Stimulated activated naive B cell treated with anti-CD40 and anti-IgM and Interleukin-4, amounts not matched to agents 10 μg/mL and 1 μg/mL and 100 μg/mL, for 72 hours (primary cell): ENCODE measurements at regions not wholly inside any gene's neighbourhood (a gene's known extent, or its start where the extent isn't known, plus 50 kb on each side); places are given as distances from the start of the nearest gene placed in this dataset.

ENCODE experiments used
- ATAC-seq, 2 donors: fragments of 150-1000 bp; cut with Tn5 transposase; replicated peaks; 2 replicates each; pipeline ENCODE4 v1.10.0; 2021; ENCODE audit warnings: moderate library complexity in 1 of 2
- DNase-seq: peaks from one replicate; pipeline ENCODE4 v3.0.0; 2021
- H3K27ac Mint-ChIP-seq: one replicate; pipeline ENCODE4 v1.8.0; 2022; ENCODE audit warnings: mild to moderate bottlenecking, mixed read lengths
- H3K27me3 Mint-ChIP-seq, 2 donors: one replicate each; pipeline ENCODE4 v1.8.0; 2022; ENCODE audit warnings: mixed read lengths in 2 of 2
- H3K36me3 Mint-ChIP-seq, 2 donors: one replicate each; pipeline ENCODE4 v1.8.0; 2022; ENCODE audit warnings: mixed read lengths in 2 of 2, mild to moderate bottlenecking in 1 of 2
- H3K4me1 Mint-ChIP-seq, 2 donors: one replicate each; pipeline ENCODE4 v1.8.0; 2022; ENCODE audit warnings: mixed read lengths in 2 of 2, mild to moderate bottlenecking in 1 of 2
- H3K4me3 Mint-ChIP-seq, 2 donors: one replicate each; pipeline ENCODE4 v1.8.0; 2022; ENCODE audit warnings: mild to moderate bottlenecking in 2 of 2, mixed read lengths in 2 of 2, moderate library complexity in 1 of 2
- H3K9me3 Mint-ChIP-seq, 2 donors: one replicate each; pipeline ENCODE4 v1.8.0; 2022; ENCODE audit warnings: mixed read lengths in 2 of 2, mild to moderate bottlenecking in 1 of 2

GRCh38 chr5:32984851-32985610 lies 273.9 kb downstream of the NPR3 start:
- no peak for ATAC-seq
- Mint-ChIP-seq H3K4me1 (no peaks in the 10 kb centered on the region), H3K27me3 (no peaks in the 10 kb centered on the region), H3K9me3 (peaks cover 1 to 7% of the 10 kb centered on the region in 2 donors), H3K27ac (no peak overlapping the region), H3K36me3 (no peaks in the 10 kb centered on the region), H3K4me3 (no peak overlapping the region)
- DNase-seq, result no peak

GRCh38 chr5:32989815-32990214 lies 278.7 kb downstream of the NPR3 start:
- H3K36me3 Mint-ChIP-seq, result no peaks in the 10 kb centered on the region
- ATAC-seq (no peak), DNase-seq (no peak)
- H3K27me3 Mint-ChIP-seq, result no peaks in the 10 kb centered on the region
- no peaks in the 10 kb centered on the region for H3K4me1 Mint-ChIP-seq
- no peak overlapping the region for H3K27ac Mint-ChIP-seq
- H3K4me3 Mint-ChIP-seq, result no peak overlapping the region
- H3K9me3 Mint-ChIP-seq, result peaks cover 3 to 7% of the 10 kb centered on the region in 2 donors

GRCh38 chr5:32990593-32991420 lies 279.7 kb downstream of the NPR3 start:
- no peaks in the 10 kb centered on the region for H3K27me3 Mint-ChIP-seq
- ATAC-seq (no peak), DNase-seq (no peak)
- no peaks in the 10 kb centered on the region for H3K4me1 Mint-ChIP-seq
- no peak overlapping the region for H3K27ac Mint-ChIP-seq
- no peak overlapping the region for H3K4me3 Mint-ChIP-seq
- no peaks in the 10 kb centered on the region for H3K36me3 Mint-ChIP-seq
- H3K9me3 Mint-ChIP-seq, result peaks cover 2 to 7% of the 10 kb centered on the region in 2 donors

- DNase-seq (no peak), ATAC-seq (no peak)
- H3K27me3 Mint-ChIP-seq, result no peaks in the 10 kb centered on the region
- H3K9me3 Mint-ChIP-seq, result peaks cover 2 to 3% of the 10 kb centered on the region in 2 donors
- H3K36me3 Mint-ChIP-seq, result no peaks in the 10 kb centered on the region
- no peak overlapping the region for H3K4me3 Mint-ChIP-seq
- H3K27ac Mint-ChIP-seq, result no peak overlapping the region
- H3K4me1 Mint-ChIP-seq, result no peaks in the 10 kb centered on the region
These were observed 280.3 kb downstream of the NPR3 start for GRCh38 chr5:32991421-32991815.

- no peak for DNase-seq
- H3K4me3 Mint-ChIP-seq, result no peak overlapping the region
- no peaks in the 10 kb centered on the region for H3K27me3 Mint-ChIP-seq
- peaks cover 0 to 6% of the 10 kb centered on the region in 2 donors for H3K9me3 Mint-ChIP-seq
- H3K4me1 Mint-ChIP-seq, result no peaks in the 10 kb centered on the region
- H3K36me3 Mint-ChIP-seq, result no peaks in the 10 kb centered on the region
- ATAC-seq, result no peak
- no peak overlapping the region for H3K27ac Mint-ChIP-seq
These were observed 285.2 kb downstream of the NPR3 start for GRCh38 chr5:32996336-32996735.

GRCh38 chr5:33008751-33009418 lies 297.8 kb downstream of the NPR3 start:
- Mint-ChIP-seq H3K4me3 (no peak overlapping the region), H3K36me3 (no peaks in the 10 kb centered on the region), H3K27ac (no peak overlapping the region), H3K9me3 (peaks cover 3 to 10% of the 10 kb centered on the region in 2 donors), H3K27me3 (no peaks in the 10 kb centered on the region), H3K4me1 (no peaks in the 10 kb centered on the region)
- ATAC-seq (no peak), DNase-seq (no peak)

DNA sequence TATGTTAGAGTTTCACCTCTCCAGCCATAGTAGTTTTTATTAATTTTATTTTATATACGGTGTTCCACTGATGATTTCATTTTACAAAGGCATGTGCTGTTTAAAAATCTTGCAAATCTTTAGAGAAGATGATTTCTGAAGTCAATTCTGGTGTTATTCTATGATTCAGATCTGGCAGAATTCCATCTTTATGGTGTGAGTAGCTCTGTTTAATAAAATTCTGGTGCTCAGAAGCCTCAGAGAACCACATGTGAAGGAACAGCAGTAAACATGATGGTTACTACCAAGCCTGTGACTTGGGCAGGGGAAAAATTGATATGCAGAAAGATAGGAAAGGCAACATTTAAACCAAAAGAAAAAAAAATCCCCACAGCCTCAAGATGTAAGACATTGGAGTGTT lies 299.7 kb downstream of the NPR3 start:
- H3K4me1 Mint-ChIP-seq, result no peaks in the 10 kb centered on the region
- H3K27me3 Mint-ChIP-seq, result no peaks in the 10 kb centered on the region
- no peak overlapping the region for H3K4me3 Mint-ChIP-seq
- H3K9me3 Mint-ChIP-seq, result peaks cover 12 to 14% of the 10 kb centered on the region in 2 donors
- DNase-seq (no peak), ATAC-seq (no peak)
- peaks cover 0 to 3% of the 10 kb centered on the region in 2 donors for H3K36me3 Mint-ChIP-seq
- H3K27ac Mint-ChIP-seq, result no peak overlapping the region

GRCh38 chr5:33011801-33012200 lies 300.7 kb downstream of the NPR3 start:
- no peak overlapping the region for H3K27ac Mint-ChIP-seq
- H3K27me3 Mint-ChIP-seq, result no peaks in the 10 kb centered on the region
- peaks cover 0 to 3% of the 10 kb centered on the region in 2 donors for H3K36me3 Mint-ChIP-seq
- ATAC-seq, result no peak
- no peak for DNase-seq
- no peaks in the 10 kb centered on the region for H3K4me1 Mint-ChIP-seq
- no peak overlapping the region for H3K4me3 Mint-ChIP-seq
- peaks cover 12 to 14% of the 10 kb centered on the region in 2 donors for H3K9me3 Mint-ChIP-seq

GRCh38 chr5:33023649-33024048 lies 312.5 kb downstream of the NPR3 start:
- no peaks in the 10 kb centered on the region for H3K36me3 Mint-ChIP-seq
- DNase-seq (no peak), ATAC-seq (no peak)
- peaks cover under 1 to 2% of the 10 kb centered on the region in 2 donors for H3K9me3 Mint-ChIP-seq
- no peaks in the 10 kb centered on the region for H3K4me1 Mint-ChIP-seq
- no peak overlapping the region for H3K27ac Mint-ChIP-seq
- H3K4me3 Mint-ChIP-seq, result no peak overlapping the region
- H3K27me3 Mint-ChIP-seq, result no peaks in the 10 kb centered on the region

DNA sequence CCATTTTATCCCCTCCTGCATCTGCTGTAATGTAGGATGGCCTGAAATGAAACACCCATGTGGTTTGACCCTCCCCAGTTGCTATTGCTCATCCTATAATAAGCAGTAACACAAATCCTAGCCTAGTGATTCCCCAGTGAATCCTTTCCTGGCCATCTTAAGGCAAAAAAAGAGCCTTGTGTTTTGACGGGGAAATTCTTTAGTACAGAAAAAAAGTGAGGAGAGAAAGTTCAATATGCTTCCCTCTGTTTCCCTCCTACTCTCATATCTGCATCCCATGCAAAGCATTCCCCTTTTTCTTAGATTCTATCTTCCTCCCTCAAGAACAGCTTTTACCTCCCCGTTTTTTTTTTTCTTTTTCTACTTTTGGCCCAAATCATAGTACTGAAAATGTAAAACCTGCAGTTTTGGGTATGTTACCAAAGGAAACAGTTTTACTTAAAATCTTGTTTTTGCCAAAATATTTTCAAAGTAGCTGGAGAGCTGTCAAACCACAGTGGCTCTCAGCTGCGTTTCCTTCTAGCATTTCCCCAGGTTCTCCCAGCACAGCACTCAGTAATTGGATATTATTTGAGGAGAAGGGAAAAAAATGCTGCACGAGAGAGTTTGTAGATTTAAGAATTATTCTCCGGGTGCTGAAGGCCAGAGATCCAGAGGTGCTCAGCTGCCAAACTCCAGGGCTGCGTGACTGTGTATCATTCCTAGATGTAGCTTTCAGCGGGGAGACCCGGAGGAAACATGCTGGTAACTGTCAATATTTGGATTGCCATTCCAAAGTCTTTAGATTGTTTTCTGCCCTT lies 321.4 kb downstream of the NPR3 start:
- Mint-ChIP-seq H3K27ac (no peak overlapping the region), H3K4me1 (no peaks in the 10 kb centered on the region), H3K27me3 (no peaks in the 10 kb centered on the region), H3K36me3 (no peaks in the 10 kb centered on the region), H3K4me3 (no peak overlapping the region), H3K9me3 (peaks cover 5 to 7% of the 10 kb centered on the region in 2 donors)
- no peak for ATAC-seq
- no peak for DNase-seq

DNA sequence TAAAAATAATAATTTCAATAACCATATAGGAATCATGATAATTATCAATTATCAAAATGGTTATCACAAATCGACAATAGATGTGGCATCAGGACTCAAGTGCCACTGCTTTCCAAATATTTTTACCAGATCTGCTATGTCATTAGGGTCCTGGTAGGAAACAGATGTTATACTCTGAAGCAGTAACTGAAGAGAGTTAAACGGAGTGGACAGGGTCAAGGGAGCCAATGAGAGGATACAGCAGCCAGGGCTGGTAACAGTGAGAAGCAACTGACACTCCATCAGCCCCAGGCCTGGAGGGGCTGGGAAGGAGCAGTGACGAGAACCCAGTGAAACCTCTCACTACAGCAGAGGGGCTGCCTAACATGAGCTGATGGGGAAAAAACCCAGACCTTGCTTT lies 322.4 kb downstream of the NPR3 start:
- Mint-ChIP-seq H3K4me3 (no peak overlapping the region), H3K9me3 (peaks cover 5 to 6% of the 10 kb centered on the region in 2 donors), H3K36me3 (no peaks in the 10 kb centered on the region), H3K27ac (no peak overlapping the region), H3K4me1 (no peaks in the 10 kb centered on the region), H3K27me3 (no peaks in the 10 kb centered on the region)
- no peak for ATAC-seq
- DNase-seq, result no peak

- DNase-seq, result no peak
- no peaks in the 10 kb centered on the region for H3K27me3 Mint-ChIP-seq
- H3K4me1 Mint-ChIP-seq, result no peaks in the 10 kb centered on the region
- H3K9me3 Mint-ChIP-seq, result peaks cover 2 to 4% of the 10 kb centered on the region in 2 donors
- ATAC-seq, result no peak
- no peak overlapping the region for H3K4me3 Mint-ChIP-seq
- H3K27ac Mint-ChIP-seq, result no peak overlapping the region
- no peaks in the 10 kb centered on the region for H3K36me3 Mint-ChIP-seq
These were observed 323.7 kb downstream of the NPR3 start for GRCh38 chr5:33034777-33035176.

DNA sequence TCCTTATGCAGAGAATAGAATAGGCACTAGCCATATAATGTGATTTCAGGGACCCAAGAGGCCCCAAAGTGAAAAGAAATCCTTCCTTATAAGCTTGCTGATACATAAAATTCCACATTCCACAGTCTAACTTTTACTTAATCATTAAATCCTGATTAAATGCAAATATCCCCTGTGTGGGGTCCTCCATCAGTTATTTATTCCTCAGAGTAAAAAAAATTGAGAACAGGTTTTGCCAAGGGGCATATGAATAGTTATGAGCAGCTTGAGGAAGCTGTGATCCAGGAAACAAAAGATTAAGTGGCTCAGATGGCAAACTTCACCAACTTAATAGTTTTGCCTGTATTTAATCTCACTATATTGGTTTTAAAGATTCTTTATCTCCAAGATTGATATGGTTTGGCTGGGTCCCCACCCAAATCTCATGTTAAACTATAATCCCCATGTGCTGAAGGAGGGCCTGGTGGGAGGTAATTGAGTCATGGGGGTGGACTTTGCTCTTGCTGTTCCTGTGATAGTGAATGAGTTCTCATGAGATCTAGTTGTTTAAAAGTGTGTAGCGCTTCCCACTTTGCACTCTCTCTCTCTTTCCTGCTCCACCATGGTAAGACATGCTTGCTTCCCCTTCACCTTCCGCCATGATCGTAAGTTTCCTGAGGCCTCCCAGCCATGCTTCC lies 324.9 kb downstream of the NPR3 start:
- H3K9me3 Mint-ChIP-seq, result peaks cover 7 to 10% of the 10 kb centered on the region in 2 donors
- DNase-seq, result no peak
- no peaks in the 10 kb centered on the region for H3K4me1 Mint-ChIP-seq
- H3K36me3 Mint-ChIP-seq, result no peaks in the 10 kb centered on the region
- no peaks in the 10 kb centered on the region for H3K27me3 Mint-ChIP-seq
- ATAC-seq, result no peak
- no peak overlapping the region for H3K27ac Mint-ChIP-seq
- no peak overlapping the region for H3K4me3 Mint-ChIP-seq
